ENCODE measurements at regions not wholly inside any gene's neighbourhood (a gene's known extent, or its start where the extent isn't known, plus 50 kb on each side); places are given as distances from the start of the nearest gene placed in this dataset.

- no peak overlapping the region for H3K4me3 ChIP-seq (ENCODE audit: control insufficient read depth, low read depth, low read length)
- DNase-seq (ENCODE audit: low read depth) = no peak
- TF ChIP-seq CTCF (conservative IDR thresholded peaks at IDR 0.05; ENCODE audit: control insufficient read depth, insufficient read depth, low read depth, low read length) = no peak
Measured at GRCh38 chr3:43910750-43911149, 220.0 kb downstream of the ABHD5 start.

GRCh38 chr3:43913036-43913948 is 222.6 kb downstream of the ABHD5 start:
- H3K4me3 ChIP-seq (ENCODE audit: control insufficient read depth, low read depth, low read length) = no peak overlapping the region
- no peak for DNase-seq (ENCODE audit: low read depth)
- TF ChIP-seq CTCF (conservative IDR thresholded peaks at IDR 0.05; ENCODE audit: control insufficient read depth, insufficient read depth, low read depth, low read length) = no peak

GRCh38 chr3:43914269-43914668 is 223.5 kb downstream of the ABHD5 start:
- no peak for DNase-seq (ENCODE audit: low read depth)
- TF ChIP-seq CTCF (conservative IDR thresholded peaks at IDR 0.05; ENCODE audit: control insufficient read depth, insufficient read depth, low read depth, low read length) = no peak
- no peak overlapping the region for H3K4me3 ChIP-seq (ENCODE audit: control insufficient read depth, low read depth, low read length)

GRCh38 chr3:43915546-43915945 is 224.8 kb downstream of the ABHD5 start:
- no peak overlapping the region for H3K4me3 ChIP-seq (ENCODE audit: control insufficient read depth, low read depth, low read length)
- TF ChIP-seq CTCF (conservative IDR thresholded peaks at IDR 0.05; ENCODE audit: control insufficient read depth, insufficient read depth, low read depth, low read length) = no peak
- peak; percentile 40 for DNase-seq (ENCODE audit: low read depth)

GRCh38 chr3:43917361-43917760 is 226.6 kb downstream of the ABHD5 start:
- DNase-seq (ENCODE audit: low read depth) = no peak
- H3K4me3 ChIP-seq (ENCODE audit: control insufficient read depth, low read depth, low read length) = no peak overlapping the region
- no peak for TF ChIP-seq CTCF (conservative IDR thresholded peaks at IDR 0.05; ENCODE audit: control insufficient read depth, insufficient read depth, low read depth, low read length)

GRCh38 chr3:43919029-43919428 is 228.3 kb downstream of the ABHD5 start:
- peak; percentile 53 for DNase-seq (ENCODE audit: low read depth)
- TF ChIP-seq CTCF (conservative IDR thresholded peaks at IDR 0.05; ENCODE audit: control insufficient read depth, insufficient read depth, low read depth, low read length) = no peak
- no peak overlapping the region for H3K4me3 ChIP-seq (ENCODE audit: control insufficient read depth, low read depth, low read length)
